GM12875 (cell line): ENCODE measurements at regions not wholly inside any gene's neighbourhood (a gene's known extent, or its start where the extent isn't known, plus 50 kb on each side); places are given as distances from the start of the nearest gene placed in this dataset.

Experiments used
- H3K4me3 ChIP-seq: one replicate; pipeline ENCODE4 v1.5.1; 2011; ENCODE audit warnings: low read depth, low read length, control low read depth
- CTCF ChIP-seq: IDR thresholded peaks from 2 replicates; pipeline ENCODE4 v1.5.1; 2011; ENCODE audit warnings: low read depth, mild to moderate bottlenecking, control low read depth, inconsistent platforms, low read length, moderate library complexity, borderline replicate concordance; ENCODE audit not compliant: insufficient read depth

- TF ChIP-seq CTCF, result no peak
These were observed 182.1 kb upstream of the OPRM1 start for GRCh38 chr6:153856929-153857376.

DNA sequence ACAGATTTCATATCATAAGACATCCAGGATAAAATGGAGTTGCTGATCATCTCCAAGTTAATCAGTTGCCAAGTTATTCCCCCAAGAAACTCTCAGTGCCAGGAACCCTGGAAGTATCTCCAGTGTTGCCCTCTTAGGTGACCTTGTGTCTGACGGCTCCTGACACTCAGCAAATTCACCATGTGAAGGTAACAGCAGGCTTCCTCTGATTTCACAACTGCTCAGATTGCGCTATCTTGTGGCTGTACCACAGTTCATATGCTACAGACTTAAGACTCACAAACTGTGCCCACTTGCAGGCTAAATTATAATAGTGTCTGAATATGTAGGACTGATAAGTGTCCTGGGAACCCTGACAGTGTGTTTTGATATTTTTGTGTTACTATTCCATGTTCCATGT is 186.6 kb upstream of the OPRM1 start:
- no peak for TF ChIP-seq CTCF
- no peak overlapping the region for H3K4me3 ChIP-seq

More at GRCh38 chr6:153856929-153857376, 182.1 kb upstream of the OPRM1 start:
- H3K4me3 ChIP-seq, result no peak overlapping the region

DNA sequence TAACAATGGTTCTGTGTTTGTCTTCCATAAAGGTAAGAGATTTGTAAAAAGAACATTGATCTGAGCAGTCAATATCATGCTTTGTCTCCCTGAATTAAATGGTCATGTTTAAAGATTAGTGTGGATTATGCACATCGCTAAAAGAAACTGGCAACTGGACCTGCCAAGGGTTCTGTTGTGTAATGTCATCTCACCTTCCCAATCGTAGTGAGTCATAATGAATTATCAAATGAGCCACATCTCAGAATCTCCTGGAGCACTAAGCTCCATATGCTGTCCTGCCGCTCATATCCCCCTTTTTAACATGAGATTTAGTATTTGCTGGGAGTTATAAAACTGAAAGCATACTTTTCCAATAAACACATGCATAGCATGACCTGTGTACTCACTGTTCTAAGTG is 187.0 kb upstream of the OPRM1 start:
- TF ChIP-seq CTCF, result no peak
- no peak overlapping the region for H3K4me3 ChIP-seq

GRCh38 chr6:153849072-153849779 is 189.8 kb upstream of the OPRM1 start:
- no peak for TF ChIP-seq CTCF
- H3K4me3 ChIP-seq, result no peak overlapping the region

GRCh38 chr6:153843420-153843819 is 195.6 kb upstream of the OPRM1 start:
- TF ChIP-seq CTCF, result no peak
- no peak overlapping the region for H3K4me3 ChIP-seq

DNA sequence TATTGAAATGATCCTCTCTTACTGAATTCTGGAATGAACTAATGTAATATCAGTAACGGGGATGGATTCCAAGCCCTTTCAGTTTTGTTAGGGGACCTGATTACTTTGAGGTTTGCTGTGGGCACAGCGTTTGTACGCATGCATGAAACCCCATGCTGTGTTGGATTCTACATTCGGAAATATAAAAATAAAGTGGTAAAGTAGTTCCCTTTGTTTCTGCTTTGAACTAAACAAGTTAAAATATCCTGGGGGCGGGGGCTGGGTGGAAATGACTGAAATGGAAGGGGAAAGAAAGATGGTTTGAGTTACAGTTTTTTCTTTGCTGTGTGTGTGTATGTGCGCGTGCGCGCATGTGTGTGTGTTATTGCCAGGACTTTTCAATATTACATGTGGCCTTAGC is 196.5 kb upstream of the OPRM1 start:
- no peak overlapping the region for H3K4me3 ChIP-seq
- TF ChIP-seq CTCF, result no peak
